GM10248 (cell line): ENCODE measurements at regions not wholly inside any gene's neighbourhood (a gene's known extent, or its start where the extent isn't known, plus 50 kb on each side); places are given as distances from the start of the nearest gene placed in this dataset.

Experiments used
- CTCF ChIA-PET: fragments of 300-600 bp; sonication (Branson Sonifier 250); formaldehyde crosslinking; extraction: SDS; loops from one replicate; lab custom pipeline; 2021; ENCODE audit warnings: antibody characterized with exemption; lab: Yijun Ruan, JAX
- POLR2A ChIA-PET: fragments of 350-650 bp; sonication (Branson Sonifier 250); formaldehyde crosslinking; extraction: SDS; loops from one replicate; lab custom pipeline; 2020; ENCODE audit warnings: antibody characterized with exemption; lab: Yijun Ruan, JAX
- DNase-seq: peaks from one replicate; pipeline ENCODE4 v3.0.0; 2012; ENCODE audit errors: extremely low spot score
- CTCF ChIP-seq: IDR thresholded peaks from 2 replicates; pipeline ENCODE4 v1.5.1; 2012; ENCODE audit warnings: mild to moderate bottlenecking, low read depth; ENCODE audit errors: extremely low read depth, missing control alignments, control extremely low read depth

GRCh38 chr4:152098365-152099060, 337.7 kb upstream of the GATB start:
- no peak for DNase-seq
- no peak for TF ChIP-seq CTCF
- POLR2A ChIA-PET = no interaction called here
- CTCF ChIA-PET = no interaction called here

- no peak for TF ChIP-seq CTCF
- POLR2A ChIA-PET = no interaction called here
- CTCF ChIA-PET = interaction anchor here (1.5 kb wide), 1 partner anchor 13 kb away, joined by 3 read pairs; no protein-coding TSS in a partner anchor
- DNase-seq = no peak
Measured at GRCh38 chr4:152097371-152097770, 336.6 kb upstream of the GATB start.

GRCh38 chr4:152095701-152096070, 334.9 kb upstream of the GATB start:
- no peak for DNase-seq
- POLR2A ChIA-PET = no interaction called here
- no peak for TF ChIP-seq CTCF
- CTCF ChIA-PET = interaction anchor here (1.5 kb wide), 1 partner anchor 11 kb away, joined by 3 read pairs; no protein-coding TSS in a partner anchor

GRCh38 chr4:152094970-152095700, 334.3 kb upstream of the GATB start:
- CTCF ChIA-PET = interaction anchor here (2.0 kb wide), 1 partner anchor 12 kb away, joined by 5 read pairs; no protein-coding TSS in a partner anchor
- POLR2A ChIA-PET = no interaction called here
- no peak for TF ChIP-seq CTCF
- no peak for DNase-seq

- TF ChIP-seq CTCF = no peak
- POLR2A ChIA-PET = no interaction called here
- CTCF ChIA-PET = interaction anchor here (1.5 kb wide), 1 partner anchor 10 kb away, joined by 4 read pairs; no protein-coding TSS in a partner anchor
- DNase-seq = no peak
Measured at GRCh38 chr4:152091405-152091804, 330.6 kb upstream of the GATB start.

- ChIA-PET POLR2A (no interaction called here), CTCF (interaction anchor here (1.5 kb wide), 1 partner anchor 9 kb away, joined by 4 read pairs; no protein-coding TSS in a partner anchor)
- no peak for DNase-seq
- no peak for TF ChIP-seq CTCF
Measured at GRCh38 chr4:152090543-152090942, 329.7 kb upstream of the GATB start.
